Neural progenitor cell (in vitro differentiated cells): ENCODE measurements at regions not wholly inside any gene's neighbourhood (a gene's known extent, or its start where the extent isn't known, plus 50 kb on each side); places are given as distances from the start of the nearest gene placed in this dataset.

ENCODE experiments used
- DNase-seq: peaks from one replicate; pipeline ENCODE4 v3.0.0-alpha.2; 2016; ENCODE audit warnings: low spot score
- H2AFZ ChIP-seq: fragments of 200-600 bp; sonication (generic); replicated peaks from 2 replicates; pipeline ENCODE4 v1.6.1; 2016; ENCODE audit warnings: antibody characterized with exemption
- H3F3A ChIP-seq: fragments of 200-600 bp; sonication (generic); 2 replicates; pipeline ENCODE4 v1.6.1; 2016; ENCODE audit warnings: antibody characterized with exemption, low read depth
- H3K27ac ChIP-seq: fragments of 200-600 bp; sonication (generic); 2 replicates; pipeline ENCODE4 v1.5.1; 2016; ENCODE audit warnings: mild to moderate bottlenecking
- H3K27me3 ChIP-seq: fragments of 200-600 bp; sonication (generic); 2 replicates; pipeline ENCODE4 v1.6.1; 2016; ENCODE audit warnings: mild to moderate bottlenecking, moderate library complexity
- H3K36me3 ChIP-seq: fragments of 200-600 bp; sonication (generic); 2 replicates; pipeline ENCODE4 v1.5.1; 2016
- H3K4me1 ChIP-seq: fragments of 200-600 bp; sonication (generic); 2 replicates; pipeline ENCODE4 v1.6.1; 2016; ENCODE audit warnings: mixed run types
- H3K4me2 ChIP-seq: fragments of 200-600 bp; sonication (generic); 2 replicates; pipeline ENCODE4 v1.6.1; 2016
- H3K4me3 ChIP-seq: fragments of 200-600 bp; sonication (generic); 2 replicates; pipeline ENCODE4 v1.5.1; 2016
- H3K79me2 ChIP-seq: fragments of 200-600 bp; sonication (generic); 2 replicates; pipeline ENCODE4 v1.6.1; 2016; ENCODE audit warnings: low read depth
- H3K9ac ChIP-seq: fragments of 200-600 bp; sonication (generic); 2 replicates; pipeline ENCODE4 v1.6.1; 2016
- H3K9me3 ChIP-seq: fragments of 200-600 bp; sonication (generic); 2 replicates; pipeline ENCODE4 v1.5.1; 2016; ENCODE audit warnings: low read depth
- H4K20me1 ChIP-seq: fragments of 200-600 bp; sonication (generic); 2 replicates; pipeline ENCODE4 v1.6.1; 2016; ENCODE audit warnings: low read depth
- H3K27ac Mint-ChIP-seq: 3 replicates; pipeline ENCODE4 v1.8.0; 2021; ENCODE audit warnings: mixed read lengths
- H3K27me3 Mint-ChIP-seq: 2 replicates; pipeline ENCODE4 v1.8.0; 2022; ENCODE audit warnings: low read depth, mild to moderate bottlenecking, inconsistent platforms, moderate library complexity, mixed read lengths; ENCODE audit not compliant: insufficient read depth
- H3K36me3 Mint-ChIP-seq: 3 replicates; pipeline ENCODE4 v1.8.0; 2021; ENCODE audit warnings: mixed read lengths
- H3K4me1 Mint-ChIP-seq: 3 replicates; pipeline ENCODE4 v1.8.0; 2021; ENCODE audit warnings: mixed read lengths
- H3K4me3 Mint-ChIP-seq: 3 replicates; pipeline ENCODE4 v1.8.0; 2021; ENCODE audit warnings: mild to moderate bottlenecking, moderate library complexity, mixed read lengths
- H3K9me3 Mint-ChIP-seq: 3 replicates; pipeline ENCODE4 v1.8.0; 2020; ENCODE audit warnings: mixed read lengths
- CTCF ChIP-seq: fragments of 200-600 bp; sonication (generic); IDR thresholded peaks from 2 replicates; pipeline ENCODE4 v1.5.1; 2017; ENCODE audit warnings: antibody characterized with exemption, mild to moderate bottlenecking
- EZH2 ChIP-seq: fragments of 200-600 bp; sonication (generic); IDR thresholded peaks from 2 replicates; pipeline ENCODE4 v1.6.1; 2017; ENCODE audit warnings: antibody characterized with exemption, mild to moderate bottlenecking, moderate library complexity
- EZH2phosphoT487 ChIP-seq: fragments of 200-600 bp; sonication (generic); IDR thresholded peaks from 2 replicates; pipeline ENCODE4 v1.6.1; 2017; ENCODE audit warnings: antibody characterized with exemption

- H3K4me1 Mint-ChIP-seq: peaks cover 5% of the 10 kb centered on the region
- TF ChIP-seq EZH2phosphoT487: no peak
- TF ChIP-seq EZH2: no peak
- no peak for TF ChIP-seq CTCF
- Histone ChIP-seq H3K27ac (no peak overlapping the region), H3K27me3 (no peaks in the 10 kb centered on the region), H3K4me3 (no peak overlapping the region), H3K9ac (no peak overlapping the region), H3K4me1 (peaks cover 6% of the 10 kb centered on the region), H2AFZ (no peak overlapping the region), H4K20me1 (no peaks in the 10 kb centered on the region), H3K36me3 (no peaks in the 10 kb centered on the region), H3K79me2 (no peaks in the 10 kb centered on the region), H3K4me2 (no peak overlapping the region), H3F3A (no peaks in the 10 kb centered on the region), H3K9me3 (no peaks in the 10 kb centered on the region)
- H3K36me3 Mint-ChIP-seq: no peaks in the 10 kb centered on the region
- H3K27me3 Mint-ChIP-seq: no peaks in the 10 kb centered on the region
- H3K9me3 Mint-ChIP-seq: peaks cover 20% of the 10 kb centered on the region
- peak; percentile 59 for DNase-seq
- H3K27ac Mint-ChIP-seq: no peak overlapping the region
- H3K4me3 Mint-ChIP-seq: no peak overlapping the region
Observed at GRCh38 chr3:176193032-176193730, 1004.1 kb downstream of the TBL1XR1 start.

- Mint-ChIP-seq H3K36me3 (no peaks in the 10 kb centered on the region), H3K27ac (no peak overlapping the region), H3K4me1 (peaks cover 5% of the 10 kb centered on the region), H3K4me3 (no peak overlapping the region), H3K27me3 (no peaks in the 10 kb centered on the region), H3K9me3 (peaks cover 6% of the 10 kb centered on the region)
- no peak for TF ChIP-seq EZH2
- no peak for TF ChIP-seq CTCF
- TF ChIP-seq EZH2phosphoT487: no peak
- Histone ChIP-seq H3K4me2 (no peak overlapping the region), H3F3A (no peaks in the 10 kb centered on the region), H3K4me1 (peaks cover 6% of the 10 kb centered on the region), H3K27ac (no peak overlapping the region), H3K79me2 (no peaks in the 10 kb centered on the region), H2AFZ (no peak overlapping the region), H3K9me3 (no peaks in the 10 kb centered on the region), H3K4me3 (no peak overlapping the region), H4K20me1 (no peaks in the 10 kb centered on the region), H3K27me3 (no peaks in the 10 kb centered on the region), H3K9ac (no peak overlapping the region), H3K36me3 (no peaks in the 10 kb centered on the region)
- no peak for DNase-seq
Observed at GRCh38 chr3:176190755-176191154, 1006.5 kb downstream of the TBL1XR1 start.

GRCh38 chr3:176183181-176183580, 1014.1 kb downstream of the TBL1XR1 start:
- no peaks in the 10 kb centered on the region for H3K27me3 Mint-ChIP-seq
- H3K36me3 ChIP-seq: no peaks in the 10 kb centered on the region

More at GRCh38 chr3:176183181-176183580, 1014.1 kb downstream of the TBL1XR1 start:
- Histone ChIP-seq H3F3A (no peaks in the 10 kb centered on the region), H3K27ac (no peak overlapping the region), H3K9me3 (no peaks in the 10 kb centered on the region), H3K27me3 (no peaks in the 10 kb centered on the region), H4K20me1 (no peaks in the 10 kb centered on the region), H2AFZ (no peak overlapping the region), H3K79me2 (no peaks in the 10 kb centered on the region), H3K4me1 (no peaks in the 10 kb centered on the region), H3K4me2 (no peak overlapping the region), H3K4me3 (no peak overlapping the region), H3K9ac (no peak overlapping the region)
- Mint-ChIP-seq H3K27ac (no peak overlapping the region), H3K4me1 (no peaks in the 10 kb centered on the region), H3K4me3 (no peak overlapping the region), H3K36me3 (no peaks in the 10 kb centered on the region), H3K9me3 (peaks cover 8% of the 10 kb centered on the region)
- no peak for DNase-seq
- TF ChIP-seq CTCF: no peak
- no peak for TF ChIP-seq EZH2
- TF ChIP-seq EZH2phosphoT487: no peak
